ENCODE measurements at regions not wholly inside any gene's neighbourhood (a gene's known extent, or its start where the extent isn't known, plus 50 kb on each side); places are given as distances from the start of the nearest gene placed in this dataset.
"Not testable (repeated sequence)": the region's sequence is repeated elsewhere in the genome, so short reads cannot be mapped to it uniquely, and the experiment has no call there.

- not testable (repeated sequence) for DNase-seq (ENCODE audit: low read depth in 1 of 2, low spot score in 1 of 2); H3K27ac ChIP-seq (replicated peaks)
These were observed 948.1 kb downstream of the TMEM121 start for GRCh38 chr14:106474261-106475028.

GRCh38 chr14:106475214-106475613 is 948.8 kb downstream of the TMEM121 start:
- DNase-seq (ENCODE audit: low read depth in 1 of 2, low spot score in 1 of 2); H3K27ac ChIP-seq (replicated peaks): not testable (repeated sequence)

More at GRCh38 chr14:106474261-106475028, 948.1 kb downstream of the TMEM121 start:
- not testable (repeated sequence) for H3K4me3 ChIP-seq (replicated peaks; ENCODE audit: insufficient read depth, low read length); H3K27me3 ChIP-seq (ENCODE audit: insufficient read depth, poor library complexity, severe bottlenecking)

GRCh38 chr14:106477600-106477999 is 951.2 kb downstream of the TMEM121 start:
- not testable (repeated sequence) for H3K27ac ChIP-seq (replicated peaks); H3K4me3 ChIP-seq (replicated peaks; ENCODE audit: insufficient read depth, low read length); H3K27me3 ChIP-seq (ENCODE audit: insufficient read depth, poor library complexity, severe bottlenecking); DNase-seq (ENCODE audit: low read depth in 1 of 2, low spot score in 1 of 2)

More at GRCh38 chr14:106475214-106475613, 948.8 kb downstream of the TMEM121 start:
- not testable (repeated sequence) for H3K27me3 ChIP-seq (ENCODE audit: insufficient read depth, poor library complexity, severe bottlenecking); H3K4me3 ChIP-seq (replicated peaks; ENCODE audit: insufficient read depth, low read length)

GRCh38 chr14:106480287-106480686 is 953.9 kb downstream of the TMEM121 start:
- H3K27ac ChIP-seq (replicated peaks); H3K27me3 ChIP-seq (ENCODE audit: insufficient read depth, poor library complexity, severe bottlenecking); DNase-seq (ENCODE audit: low read depth in 1 of 2, low spot score in 1 of 2); H3K4me3 ChIP-seq (replicated peaks; ENCODE audit: insufficient read depth, low read length): not testable (repeated sequence)

GRCh38 chr14:106482213-106482612 is 955.8 kb downstream of the TMEM121 start:
- H3K27ac ChIP-seq (replicated peaks); DNase-seq (ENCODE audit: low read depth in 1 of 2, low spot score in 1 of 2); H3K27me3 ChIP-seq (ENCODE audit: insufficient read depth, poor library complexity, severe bottlenecking); H3K4me3 ChIP-seq (replicated peaks; ENCODE audit: insufficient read depth, low read length): not testable (repeated sequence)

- Histone ChIP-seq H3K27ac (replicated peaks) (no peak overlapping the region), H3K4me3 (replicated peaks; ENCODE audit: insufficient read depth, low read length) (no peak overlapping the region), H3K27me3 (ENCODE audit: insufficient read depth, poor library complexity, severe bottlenecking) (no peaks in the 10 kb centered on the region)
- no peak for DNase-seq (ENCODE audit: low read depth in 1 of 2, low spot score in 1 of 2)
- TF ChIP-seq REST (IDR thresholded peaks at IDR 0.05; ENCODE audit: insufficient replicate concordance, low read depth) (no peak), GABPA (IDR thresholded peaks at IDR 0.05; ENCODE audit: low read depth) (no peak), POLR2AphosphoS5 (IDR thresholded peaks at IDR 0.05; ENCODE audit: low read depth) (no peak)
These were observed 961.2 kb downstream of the TMEM121 start for GRCh38 chr14:106487600-106487999.

- no peak overlapping the region for H3K27ac ChIP-seq (replicated peaks)
- TF ChIP-seq POLR2AphosphoS5 (IDR thresholded peaks at IDR 0.05; ENCODE audit: low read depth), result no peak
- TF ChIP-seq GABPA (IDR thresholded peaks at IDR 0.05; ENCODE audit: low read depth), result no peak
- no peak for TF ChIP-seq CTCF (IDR thresholded peaks at IDR 0.05; ENCODE audit: insufficient read depth, low read length)
- no peak for TF ChIP-seq REST (IDR thresholded peaks at IDR 0.05; ENCODE audit: insufficient replicate concordance, low read depth)
- TF ChIP-seq SPI1 (IDR thresholded peaks at IDR 0.05; ENCODE audit: borderline replicate concordance, low read depth), result no peak
- no peak for DNase-seq (ENCODE audit: low read depth in 1 of 2, low spot score in 1 of 2)
- H3K4me3 ChIP-seq (replicated peaks; ENCODE audit: insufficient read depth, low read length), result no peak overlapping the region
- no peaks in the 10 kb centered on the region for H3K27me3 ChIP-seq (ENCODE audit: insufficient read depth, poor library complexity, severe bottlenecking)
These were observed 961.9 kb downstream of the TMEM121 start for GRCh38 chr14:106488291-106488690.
